ENCODE measurements at regions not wholly inside any gene's neighbourhood (a gene's known extent, or its start where the extent isn't known, plus 50 kb on each side); places are given as distances from the start of the nearest gene placed in this dataset.
A peak's percentile ranks its signal among the peaks of the same experiment; 100 is the strongest.

DNA sequence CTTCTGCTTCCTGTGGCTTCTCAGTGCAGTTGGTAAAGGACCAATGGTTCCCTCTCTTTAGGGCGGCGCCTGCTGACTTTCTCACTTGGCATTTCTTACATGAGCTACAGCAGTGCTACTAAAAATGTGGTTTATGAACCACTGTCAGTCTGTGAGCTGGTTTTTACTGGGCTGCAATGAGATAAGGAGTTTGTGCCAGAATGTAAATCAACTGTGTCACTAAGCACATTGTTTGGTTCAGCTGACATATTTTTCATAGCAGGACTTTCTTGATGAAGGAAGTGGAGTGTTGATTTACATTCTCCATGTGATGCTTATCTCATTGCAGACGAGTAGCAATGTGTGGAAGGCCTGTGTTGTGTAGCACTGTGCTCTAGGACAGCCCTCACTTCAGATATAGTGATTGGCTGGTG, 463.3 kb downstream of the SOX6 start:
- TF ChIP-seq, protein P1, sequence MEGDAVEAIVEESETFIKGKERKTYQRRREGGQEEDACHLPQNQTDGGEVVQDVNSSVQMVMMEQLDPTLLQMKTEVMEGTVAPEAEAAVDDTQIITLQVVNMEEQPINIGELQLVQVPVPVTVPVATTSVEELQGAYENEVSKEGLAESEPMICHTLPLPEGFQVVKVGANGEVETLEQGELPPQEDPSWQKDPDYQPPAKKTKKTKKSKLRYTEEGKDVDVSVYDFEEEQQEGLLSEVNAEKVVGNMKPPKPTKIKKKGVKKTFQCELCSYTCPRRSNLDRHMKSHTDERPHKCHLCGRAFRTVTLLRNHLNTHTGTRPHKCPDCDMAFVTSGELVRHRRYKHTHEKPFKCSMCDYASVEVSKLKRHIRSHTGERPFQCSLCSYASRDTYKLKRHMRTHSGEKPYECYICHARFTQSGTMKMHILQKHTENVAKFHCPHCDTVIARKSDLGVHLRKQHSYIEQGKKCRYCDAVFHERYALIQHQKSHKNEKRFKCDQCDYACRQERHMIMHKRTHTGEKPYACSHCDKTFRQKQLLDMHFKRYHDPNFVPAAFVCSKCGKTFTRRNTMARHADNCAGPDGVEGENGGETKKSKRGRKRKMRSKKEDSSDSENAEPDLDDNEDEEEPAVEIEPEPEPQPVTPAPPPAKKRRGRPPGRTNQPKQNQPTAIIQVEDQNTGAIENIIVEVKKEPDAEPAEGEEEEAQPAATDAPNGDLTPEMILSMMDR (IDR thresholded peaks at IDR 0.05; ENCODE audit: low read length, missing control alignments), result no peak
- DNase-seq (ENCODE audit: low read depth), result peak; percentile 48
- H3K4me3 ChIP-seq (replicated peaks; ENCODE audit: low read depth, low read length), result no peak overlapping the region

DNA sequence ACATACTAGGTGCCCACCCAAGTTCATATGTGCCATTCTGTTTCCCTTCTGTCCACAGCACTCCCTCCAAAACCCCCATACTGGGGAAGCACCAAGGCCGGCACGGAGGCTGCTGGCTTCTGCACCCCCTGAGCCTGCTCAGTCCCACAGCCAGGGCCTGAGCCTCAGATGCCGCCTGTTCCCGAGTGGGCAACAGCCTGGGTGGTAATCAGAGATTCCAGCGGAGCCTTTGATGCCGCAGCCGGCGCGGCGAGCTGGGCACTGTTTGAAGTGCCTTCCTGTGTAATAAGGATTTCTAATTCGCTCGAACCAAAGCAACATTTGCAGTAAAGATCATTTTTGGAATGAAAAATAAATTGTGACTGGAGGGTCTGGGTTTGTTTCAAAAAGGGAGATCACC, 460.3 kb downstream of the SOX6 start:
- no peak for DNase-seq (ENCODE audit: low read depth)
- TF ChIP-seq, protein P1 (IDR thresholded peaks at IDR 0.05; ENCODE audit: low read length, missing control alignments), result no peak
- H3K4me3 ChIP-seq (replicated peaks; ENCODE audit: low read depth, low read length), result no peak overlapping the region

DNA sequence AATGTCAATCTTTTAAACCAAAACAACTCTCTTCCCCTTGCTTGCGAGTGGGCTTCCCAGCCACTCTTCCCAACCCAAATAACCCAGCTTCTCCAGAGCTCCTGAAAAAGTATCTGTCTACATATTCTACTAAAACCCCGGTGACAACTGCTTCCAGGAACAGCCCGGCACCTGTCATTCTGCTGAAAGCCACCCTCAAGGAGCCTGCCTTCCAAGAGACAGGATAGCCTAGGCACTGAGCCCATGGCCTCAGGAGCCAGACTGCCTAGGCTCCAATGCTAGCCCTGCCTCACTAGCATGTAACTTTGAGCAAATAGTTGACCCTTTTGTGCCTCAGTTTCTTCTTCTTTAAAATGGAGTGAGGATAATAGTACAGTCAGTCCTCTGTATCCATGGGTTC, 459.8 kb downstream of the SOX6 start:
- TF ChIP-seq, protein P1 (IDR thresholded peaks at IDR 0.05; ENCODE audit: low read length, missing control alignments), result no peak

DNA sequence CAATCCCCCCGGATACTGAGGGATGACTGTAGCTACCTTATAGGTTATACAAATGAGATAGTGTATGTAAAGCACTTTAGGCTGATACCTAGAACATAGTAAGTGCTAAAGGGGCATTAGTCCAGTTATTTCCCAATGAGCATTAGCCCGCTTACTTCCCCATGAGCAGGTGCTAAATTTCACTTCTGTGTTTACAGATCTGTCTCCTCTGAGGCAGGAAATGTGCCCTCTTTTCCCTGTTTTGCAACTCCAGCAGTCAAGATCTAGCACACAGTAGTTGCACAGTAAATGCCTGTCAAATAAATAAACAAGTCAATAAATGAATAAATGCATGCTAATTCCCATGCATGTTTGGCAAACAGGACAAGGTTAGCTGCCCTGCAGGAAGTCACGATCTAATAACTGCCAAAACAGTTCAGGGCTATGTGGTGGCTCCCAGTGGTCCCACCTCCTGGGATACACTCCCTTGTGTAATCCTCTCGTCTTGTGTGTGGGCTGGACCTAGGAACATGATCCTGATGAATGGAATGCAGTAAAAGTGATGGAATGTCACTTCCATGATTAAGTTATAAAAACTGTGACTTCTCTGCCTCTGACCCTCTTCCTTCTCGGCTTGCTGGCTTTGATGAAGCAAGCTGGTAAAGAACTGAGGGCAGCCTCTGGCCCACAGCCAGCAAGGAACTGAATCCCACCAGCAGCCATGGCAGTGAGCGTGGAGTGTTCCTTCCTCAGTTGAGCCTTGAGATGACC, 459.0 kb downstream of the SOX6 start:
- DNase-seq (ENCODE audit: low read depth), result peak; percentile 61
- no peak overlapping the region for H3K4me3 ChIP-seq (replicated peaks; ENCODE audit: low read depth, low read length)
- TF ChIP-seq, protein P1 (IDR thresholded peaks at IDR 0.05; ENCODE audit: low read length, missing control alignments), result no peak

More for the DNA sequence above, 459.8 kb downstream of the SOX6 start:
- no peak for DNase-seq (ENCODE audit: low read depth)
- no peak overlapping the region for H3K4me3 ChIP-seq (replicated peaks; ENCODE audit: low read depth, low read length)

DNA sequence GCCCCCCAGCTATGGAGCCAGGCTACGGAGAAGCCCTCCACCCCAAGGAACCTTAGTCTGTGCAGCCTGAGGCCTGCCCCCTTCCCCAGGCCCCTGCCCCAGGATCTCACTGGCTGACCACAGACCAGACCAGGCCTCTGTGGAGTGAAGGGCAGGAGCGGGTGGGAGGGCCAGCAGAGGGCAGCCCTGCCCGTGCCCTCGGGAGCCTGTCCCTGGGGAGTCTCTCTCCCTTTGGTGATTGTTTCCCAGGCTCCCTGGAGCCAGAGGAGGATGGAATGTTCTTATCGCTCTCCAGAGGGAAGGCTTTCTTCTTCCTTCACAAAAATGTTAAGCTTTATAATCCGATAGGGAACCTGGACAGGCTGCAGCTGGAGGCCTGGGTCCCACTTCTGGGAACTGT, 455.3 kb downstream of the SOX6 start:
- no peak overlapping the region for H3K4me3 ChIP-seq (replicated peaks; ENCODE audit: low read depth, low read length)
- TF ChIP-seq, protein P1 (IDR thresholded peaks at IDR 0.05; ENCODE audit: low read length, missing control alignments), result peak; percentile 25
- peak; percentile 48 for DNase-seq (ENCODE audit: low read depth)

DNA sequence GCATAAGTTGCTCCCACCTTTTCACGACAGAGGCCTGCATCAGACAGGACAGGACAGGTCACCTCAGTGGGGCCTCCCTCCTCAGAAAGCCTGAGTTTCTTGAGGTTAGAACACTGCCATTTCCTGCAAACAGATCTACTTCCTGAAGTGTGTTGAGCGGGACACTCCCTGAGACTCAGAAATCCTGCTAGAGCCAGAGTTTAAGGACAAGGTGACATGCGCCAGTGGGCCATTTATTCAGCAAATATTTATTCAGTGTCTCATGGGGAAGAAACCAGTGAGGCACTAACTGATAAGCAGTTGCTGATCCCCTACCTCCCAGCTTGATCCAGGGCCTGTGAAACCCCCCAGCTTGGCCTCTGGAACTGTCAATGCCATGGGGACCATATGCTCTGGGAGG, 454.6 kb downstream of the SOX6 start:
- DNase-seq (ENCODE audit: low read depth), result no peak
- TF ChIP-seq, protein P1 (IDR thresholded peaks at IDR 0.05; ENCODE audit: low read length, missing control alignments), result no peak
- H3K4me3 ChIP-seq (replicated peaks; ENCODE audit: low read depth, low read length), result no peak overlapping the region

DNA sequence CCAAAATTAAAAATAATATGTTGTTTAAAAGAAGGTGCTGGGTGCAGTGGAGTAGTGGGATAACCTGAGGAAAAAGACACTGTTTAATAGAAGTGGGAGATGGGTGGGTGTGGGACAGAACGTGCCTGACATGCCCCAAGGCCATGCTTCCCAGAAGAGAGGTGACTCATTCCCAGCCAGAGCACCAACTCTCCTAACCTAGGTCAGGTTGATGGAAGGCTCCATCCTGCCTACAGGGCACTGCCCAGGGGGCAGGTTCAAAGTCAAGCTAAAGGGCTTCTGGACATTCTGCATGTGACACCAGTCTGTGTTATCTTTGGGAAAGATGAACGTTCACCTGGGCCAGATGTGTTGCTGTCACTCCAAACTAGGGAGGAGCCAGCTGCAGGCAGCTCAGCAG, 453.1 kb downstream of the SOX6 start:
- TF ChIP-seq, protein P1 (IDR thresholded peaks at IDR 0.05; ENCODE audit: low read length, missing control alignments), result no peak
- no peak for DNase-seq (ENCODE audit: low read depth)

More for the DNA sequence above, 453.1 kb downstream of the SOX6 start:
- H3K4me3 ChIP-seq (replicated peaks; ENCODE audit: low read depth, low read length), result no peak overlapping the region

All from fibroblast of pulmonary artery (primary cell).